Body of pancreas (tissue), 4 donors: ENCODE measurements at regions not wholly inside any gene's neighbourhood (a gene's known extent, or its start where the extent isn't known, plus 50 kb on each side); places are given as distances from the start of the nearest gene placed in this dataset.

ENCODE experiments used
- ATAC-seq: fragments of 150-250 bp; one replicate; pipeline ENCODE4 v1.9.1; 2016
- DNase-seq, 4 donors: peaks; one replicate each; pipeline ENCODE4 v3.0.0-alpha.2; 2019
- H3K27ac ChIP-seq, 4 donors: fragments of 200-600 bp; sonication (generic); 1 replicate in 3 of 4; 2 replicates in 1 of 4; pipeline versions ENCODE4 v1.5.1 to v1.6.1; 2016 to 2019; ENCODE audit warnings: mild to moderate bottlenecking in 1 of 4, mixed read lengths in 1 of 4, moderate library complexity in 1 of 4
- H3K27me3 ChIP-seq, 2 donors: fragments of 200-600 bp; sonication (generic); one replicate each; pipeline ENCODE4 v1.6.0; 2016; ENCODE audit warnings: mild to moderate bottlenecking in 1 of 2
- H3K36me3 ChIP-seq, 2 donors: fragments of 200-600 bp; sonication (generic); replicated peaks in 1 of 2; 2 replicates each; pipeline ENCODE4 v1.5.1; 2016; ENCODE audit warnings: low read depth in 2 of 2; ENCODE audit not compliant: insufficient read depth in 1 of 2
- H3K4me1 ChIP-seq: fragments of 200-600 bp; sonication (generic); one replicate; pipeline ENCODE4 v1.6.0; 2016
- H3K4me3 ChIP-seq, 2 donors: fragments of 200-600 bp; sonication (generic); 1 replicate in 1 of 2; 2 replicates in 1 of 2; pipeline ENCODE4 v1.5.1; 2016 to 2019
- H3K9me3 ChIP-seq, 3 donors: fragments of 200-600 bp; sonication (generic); 1 replicate in 2 of 3; 2 replicates in 1 of 3; pipeline ENCODE4 v1.5.1; 2016
- CTCF ChIP-seq, 7 experiments: fragments of 450-650 bp in 4 of 7; fragments of 200-600 bp in 3 of 7; sonication (generic) in 3 of 7; IDR thresholded peaks; one replicate each; pipeline ENCODE4 v1.5.1; 2016 to 2019; ENCODE audit warnings: antibody characterized with exemption in 7 of 7
- POLR2A ChIP-seq, 3 donors: fragments of 450-650 bp; IDR thresholded peaks; one replicate each; pipeline ENCODE4 v1.6.1; 2016; ENCODE audit warnings: antibody characterized with exemption in 3 of 3, mild to moderate bottlenecking in 2 of 3
- WGBS, 2 donors: methylation state at CpG; one replicate each; pipeline ENCODE4 v1.1.5; 2017; 5-methylcytosine and 5-hydroxymethylcytosine counted together
- intact Hi-C: fragments of 100-400 bp; cut with DNase I; formaldehyde crosslinking; loops from one replicate; pipeline ENCODE4 v1.15.1; 2023

GRCh38 chr2:172275239-172275638 lies 152.1 kb upstream of the ITGA6 start:
- no peak overlapping the region for H3K27ac ChIP-seq
- no peaks in the 10 kb centered on the region for H3K9me3 ChIP-seq
- ATAC-seq (no peak), DNase-seq (no peak)
- 80 to 90% methylated on average over 5 of the region's 5 CpGs for WGBS, 2 donors
- H3K36me3 ChIP-seq, result no peaks in the 10 kb centered on the region
- intact Hi-C loops, result no loop called here
- H3K27me3 ChIP-seq, result no peaks in the 10 kb centered on the region
- H3K4me1 ChIP-seq, result peaks cover 7% of the 10 kb centered on the region
- TF ChIP-seq POLR2A (IDR thresholded peaks at IDR 0.05) (no peak), CTCF (IDR thresholded peaks at IDR 0.05) (no peak)
- H3K4me3 ChIP-seq, result no peak overlapping the region

DNA sequence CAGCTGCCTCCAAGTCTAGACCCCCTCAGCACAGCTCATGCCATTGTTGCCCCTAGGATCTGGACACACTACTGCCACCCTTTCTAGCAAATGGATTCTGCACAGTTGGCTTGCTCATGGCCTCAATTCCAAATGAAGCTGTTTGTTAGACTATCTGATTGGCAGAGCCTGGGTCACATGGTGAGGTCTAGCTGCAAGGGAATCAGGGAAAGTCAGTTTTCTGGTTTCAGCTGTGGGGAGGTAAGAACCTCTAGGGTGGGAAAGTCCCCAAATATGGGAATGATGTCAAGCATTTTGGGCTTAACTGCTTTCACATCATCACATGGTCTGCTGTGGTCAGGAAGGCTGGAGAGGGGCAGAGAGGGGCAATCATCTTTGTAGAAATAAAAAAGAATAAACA lies 150.4 kb upstream of the ITGA6 start:
- Histone ChIP-seq H3K9me3 (no peaks in the 10 kb centered on the region), H3K4me3 (no peak overlapping the region), H3K36me3 (no peaks in the 10 kb centered on the region), H3K27me3 (no peaks in the 10 kb centered on the region), H3K27ac (no peak overlapping the region), H3K4me1 (no peaks in the 10 kb centered on the region)
- DNase-seq, result no peak
- intact Hi-C loops, result no loop called here
- ATAC-seq, result no peak
- TF ChIP-seq CTCF (IDR thresholded peaks at IDR 0.05) (no peak), POLR2A (IDR thresholded peaks at IDR 0.05) (no peak)

DNA sequence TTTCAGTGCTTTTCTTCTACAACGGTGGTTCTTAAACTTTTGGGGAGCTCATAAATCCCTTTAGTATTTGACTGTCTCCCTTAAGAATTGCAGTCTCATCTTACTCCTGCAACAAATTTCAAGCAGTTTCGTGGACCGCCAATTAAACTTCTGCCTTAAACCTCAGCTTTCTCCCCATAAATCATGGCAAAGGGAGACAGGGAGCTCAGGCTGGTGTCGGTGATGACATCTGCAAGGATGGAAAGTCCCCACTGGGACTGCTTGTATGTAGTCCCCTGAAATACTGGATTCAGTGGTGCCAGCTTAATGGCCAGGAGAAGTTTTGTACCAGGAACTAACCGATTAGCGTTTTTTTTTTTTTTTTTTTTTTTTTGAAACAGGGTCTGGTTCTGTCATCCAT lies 148.7 kb upstream of the ITGA6 start:
- WGBS, 2 donors, result 79 to 83% methylated on average over 6 of the region's 6 CpGs
- no peaks in the 10 kb centered on the region for H3K27me3 ChIP-seq
- no peaks in the 10 kb centered on the region for H3K36me3 ChIP-seq
- no peak for DNase-seq
- H3K27ac ChIP-seq, result no peak overlapping the region
- ATAC-seq, result no peak
- no peaks in the 10 kb centered on the region for H3K9me3 ChIP-seq
- intact Hi-C loops, result no loop called here
- no peak for TF ChIP-seq POLR2A (IDR thresholded peaks at IDR 0.05)
- TF ChIP-seq CTCF (IDR thresholded peaks at IDR 0.05), result no peak
- H3K4me1 ChIP-seq, result no peaks in the 10 kb centered on the region
- no peak overlapping the region for H3K4me3 ChIP-seq

DNA sequence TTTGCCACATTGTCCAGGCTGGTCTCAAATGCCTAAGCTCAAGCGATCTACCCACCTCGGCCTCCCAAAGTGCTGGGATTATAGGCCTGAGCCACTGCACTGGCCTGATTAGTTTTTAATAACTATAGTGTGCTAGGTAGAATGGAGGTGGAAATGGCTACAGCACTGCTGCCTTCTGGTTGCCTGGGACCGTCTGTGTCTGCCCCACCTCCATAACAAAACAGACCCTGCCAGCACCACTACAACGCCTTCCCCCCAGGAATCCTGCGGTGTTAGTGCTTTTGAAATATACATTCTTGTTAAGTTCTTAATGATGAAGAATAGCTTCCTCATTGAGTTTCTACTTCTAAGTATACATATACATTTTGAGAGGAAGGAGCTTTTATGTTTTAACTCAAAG lies 148.2 kb upstream of the ITGA6 start:
- intact Hi-C loops, result no loop called here
- ATAC-seq, result no peak
- no peak overlapping the region for H3K27ac ChIP-seq
- no peaks in the 10 kb centered on the region for H3K4me1 ChIP-seq
- TF ChIP-seq CTCF (IDR thresholded peaks at IDR 0.05), result no peak
- TF ChIP-seq POLR2A (IDR thresholded peaks at IDR 0.05), result no peak
- no peaks in the 10 kb centered on the region for H3K9me3 ChIP-seq
- H3K4me3 ChIP-seq, result no peak overlapping the region
- 83 to 96% methylated on average over 4 to 5 of the region's 5 CpGs for WGBS, 2 donors
- no peaks in the 10 kb centered on the region for H3K36me3 ChIP-seq
- DNase-seq, result no peak
- no peaks in the 10 kb centered on the region for H3K27me3 ChIP-seq

GRCh38 chr2:172279813-172280212 lies 147.6 kb upstream of the ITGA6 start:
- ATAC-seq (no peak), DNase-seq (no peak)
- H3K27ac ChIP-seq, result no peak overlapping the region
- intact Hi-C loops, result no loop called here
- no peak for TF ChIP-seq CTCF (IDR thresholded peaks at IDR 0.05)
- no peak for TF ChIP-seq POLR2A (IDR thresholded peaks at IDR 0.05)
- peaks cover under 1% of the 10 kb centered on the region for H3K4me1 ChIP-seq
- no peaks in the 10 kb centered on the region for H3K9me3 ChIP-seq
- H3K36me3 ChIP-seq, result no peaks in the 10 kb centered on the region
- no peaks in the 10 kb centered on the region for H3K27me3 ChIP-seq
- H3K4me3 ChIP-seq, result no peak overlapping the region
